ENCODE measurements at regions not wholly inside any gene's neighbourhood (a gene's known extent, or its start where the extent isn't known, plus 50 kb on each side); places are given as distances from the start of the nearest gene placed in this dataset.

GRCh38 chr12:130074661-130075406, 87.4 kb upstream of the FZD10 start:
- Histone ChIP-seq H3K4me1 (no peaks in the 10 kb centered on the region), H3K9me3 (no peaks in the 10 kb centered on the region), H3K4me3 (no peak overlapping the region), H3K36me3 (no peaks in the 10 kb centered on the region), H3K27ac (no peak overlapping the region), H3K27me3 (no peaks in the 10 kb centered on the region)
- WGBS, 2 donors: 85 to 93% methylated on average over 8 of the region's 8 CpGs
- TF ChIP-seq POLR2AphosphoS5 (IDR thresholded peaks at IDR 0.05) (no peak), CTCF (IDR thresholded peaks at IDR 0.05) (no peak), EP300 (IDR thresholded peaks at IDR 0.05) (no peak), POLR2A (IDR thresholded peaks at IDR 0.05) (no peak)
- intact Hi-C loops (cut with DNase I): no loop called here
- no peak for DNase-seq

DNA sequence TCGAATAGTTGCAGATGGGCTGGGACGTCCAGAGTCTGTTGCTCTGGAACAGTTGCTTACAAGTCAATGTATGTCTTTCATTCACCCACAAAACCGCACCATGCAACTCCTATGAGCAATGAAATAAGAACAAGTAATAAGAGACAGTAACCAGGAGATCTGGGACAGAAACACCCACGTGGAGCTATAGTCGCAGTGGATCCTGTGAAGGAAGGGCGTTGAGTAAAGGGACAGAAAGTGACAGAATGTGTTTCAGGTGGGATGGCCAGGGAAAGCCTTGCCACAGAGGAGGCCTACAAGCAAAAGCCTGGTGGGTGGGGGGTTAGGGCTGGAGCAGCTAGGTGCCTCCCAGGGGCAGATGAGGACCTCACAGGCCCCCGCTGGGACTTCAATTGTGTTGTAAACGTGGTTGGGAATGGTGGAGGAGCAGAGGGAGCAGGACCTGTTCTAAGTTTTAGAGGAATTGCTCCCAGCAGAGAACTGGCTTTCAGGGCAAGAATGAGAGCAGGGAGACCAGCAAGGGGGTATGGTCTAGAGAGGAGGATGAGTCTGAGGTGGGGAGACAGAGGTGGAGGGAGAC, 86.7 kb upstream of the FZD10 start:
- no peaks in the 10 kb centered on the region for H3K9me3 ChIP-seq
- TF ChIP-seq EP300 (IDR thresholded peaks at IDR 0.05) (no peak), POLR2AphosphoS5 (IDR thresholded peaks at IDR 0.05) (no peak), CTCF (IDR thresholded peaks at IDR 0.05) (no peak), POLR2A (IDR thresholded peaks at IDR 0.05) (no peak)
- no peaks in the 10 kb centered on the region for H3K27me3 ChIP-seq
- H3K4me1 ChIP-seq: no peaks in the 10 kb centered on the region
- no peaks in the 10 kb centered on the region for H3K36me3 ChIP-seq
- H3K4me3 ChIP-seq: no peak overlapping the region
- DNase-seq: no peak
- 77 to 81% methylated on average over 8 of the region's 8 CpGs for WGBS, 2 donors
- intact Hi-C loops (cut with DNase I): no loop called here
- H3K27ac ChIP-seq: no peak overlapping the region

DNA sequence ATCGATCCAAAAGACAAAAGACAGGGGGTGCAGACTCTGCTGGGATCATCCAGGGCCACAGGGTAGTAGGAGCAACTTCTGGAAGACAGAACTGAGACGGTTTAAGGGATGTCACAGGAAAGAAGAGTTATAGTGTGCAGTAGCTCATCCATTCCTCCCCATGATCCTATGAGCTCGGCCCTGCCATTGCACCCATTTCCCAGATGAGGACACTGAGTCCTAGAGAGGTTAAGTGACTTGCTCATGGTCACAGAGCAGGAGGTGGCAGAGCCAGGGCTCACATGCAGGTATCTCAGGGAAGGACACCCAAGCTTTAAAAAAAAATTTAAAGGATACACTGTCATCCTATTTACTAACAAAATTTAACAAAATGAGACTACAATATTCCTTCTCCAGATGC, 86.1 kb upstream of the FZD10 start:
- intact Hi-C loops (cut with DNase I): no loop called here
- Histone ChIP-seq H3K4me1 (no peaks in the 10 kb centered on the region), H3K36me3 (no peaks in the 10 kb centered on the region), H3K27ac (no peak overlapping the region), H3K9me3 (no peaks in the 10 kb centered on the region), H3K27me3 (no peaks in the 10 kb centered on the region), H3K4me3 (no peak overlapping the region)
- no peak for DNase-seq
- TF ChIP-seq POLR2A (IDR thresholded peaks at IDR 0.05) (no peak), EP300 (IDR thresholded peaks at IDR 0.05) (no peak), POLR2AphosphoS5 (IDR thresholded peaks at IDR 0.05) (no peak), CTCF (IDR thresholded peaks at IDR 0.05) (no peak)
- WGBS, 2 donors: 68 to 70% methylated on average over 3 of the region's 3 CpGs

- 15 to 18% methylated on average over 5 of the region's 5 CpGs for WGBS, 2 donors
- TF ChIP-seq POLR2AphosphoS5 (IDR thresholded peaks at IDR 0.05): no peak
- no peak for TF ChIP-seq EP300 (IDR thresholded peaks at IDR 0.05)
- TF ChIP-seq CTCF (IDR thresholded peaks at IDR 0.05): no peak
- TF ChIP-seq POLR2A (IDR thresholded peaks at IDR 0.05): no peak
- H3K36me3 ChIP-seq: no peaks in the 10 kb centered on the region
- H3K27ac ChIP-seq: no peak overlapping the region
- no peak overlapping the region for H3K4me3 ChIP-seq
- intact Hi-C loops (cut with DNase I): no loop called here
- no peaks in the 10 kb centered on the region for H3K9me3 ChIP-seq
- no peaks in the 10 kb centered on the region for H3K4me1 ChIP-seq
- H3K27me3 ChIP-seq: peaks cover 0 to under 1% (median 0%) of the 10 kb centered on the region in 3 donors
- DNase-seq: no peak
These were observed 85.5 kb upstream of the FZD10 start for GRCh38 chr12:130076752-130077151.
